HG02938 (cell line): ENCODE measurements at regions not wholly inside any gene's neighbourhood (a gene's known extent, or its start where the extent isn't known, plus 50 kb on each side); places are given as distances from the start of the nearest gene placed in this dataset.

Experiments used
- ATAC-seq: cut with Tn5 transposase; IDR thresholded peaks from one replicate; pipeline ENCODE4 v1.9.1; 2021; ENCODE audit warnings: mild to moderate bottlenecking, moderate library complexity; ENCODE audit not compliant: unreplicated experiment

GRCh38 chr2:200135082-200135481 is 171.4 kb upstream of the SPATS2L start:
- no peak for ATAC-seq

- no peak for ATAC-seq
Observed at GRCh38 chr2:200136655-200137054, 169.8 kb upstream of the SPATS2L start.

- no peak for ATAC-seq
Observed at GRCh38 chr2:200137271-200137670, 169.2 kb upstream of the SPATS2L start.

GRCh38 chr2:200137691-200138090 is 168.8 kb upstream of the SPATS2L start:
- ATAC-seq = no peak

- ATAC-seq = no peak
Observed at GRCh38 chr2:200138391-200139124, 167.9 kb upstream of the SPATS2L start.

- ATAC-seq = no peak
Observed at GRCh38 chr2:200144571-200144970, 161.9 kb upstream of the SPATS2L start.

GRCh38 chr2:200146501-200146900 is 160.0 kb upstream of the SPATS2L start:
- ATAC-seq = no peak

- ATAC-seq = no peak
Observed at GRCh38 chr2:200147371-200147770, 159.1 kb upstream of the SPATS2L start.

GRCh38 chr2:200148366-200148765 is 158.1 kb upstream of the SPATS2L start:
- no peak for ATAC-seq

GRCh38 chr2:200150411-200151086 is 155.9 kb upstream of the SPATS2L start:
- no peak for ATAC-seq

- ATAC-seq = no peak
Observed at GRCh38 chr2:200155652-200156051, 150.8 kb upstream of the SPATS2L start.

GRCh38 chr2:200156166-200156835 is 150.2 kb upstream of the SPATS2L start:
- ATAC-seq = no peak

- ATAC-seq = no peak
Observed at GRCh38 chr2:200158647-200159356, 147.7 kb upstream of the SPATS2L start.

GRCh38 chr2:200159357-200159707 is 147.2 kb upstream of the SPATS2L start:
- ATAC-seq = no peak

GRCh38 chr2:200159829-200160781 is 146.4 kb upstream of the SPATS2L start:
- ATAC-seq = no peak

GRCh38 chr2:200161458-200161857 is 145.0 kb upstream of the SPATS2L start:
- ATAC-seq = no peak

- ATAC-seq = no peak
Observed at GRCh38 chr2:200165687-200166086, 140.8 kb upstream of the SPATS2L start.

GRCh38 chr2:200168641-200169555 is 137.6 kb upstream of the SPATS2L start:
- ATAC-seq = no peak

GRCh38 chr2:200170221-200170620 is 136.3 kb upstream of the SPATS2L start:
- ATAC-seq = no peak
